OCI-LY1 (cell line): ENCODE measurements at regions not wholly inside any gene's neighbourhood (a gene's known extent, or its start where the extent isn't known, plus 50 kb on each side); places are given as distances from the start of the nearest gene placed in this dataset.

Experiments
- H2AFZ ChIP-seq: fragments of 200-600 bp; sonication (generic), shearing (Covaris generic); 2 replicates; pipeline ENCODE4 v1.6.0; 2014; ENCODE audit warnings: antibody characterized with exemption, mild to moderate bottlenecking, low read length
- H3F3A ChIP-seq: fragments of 200-600 bp; sonication (generic), shearing (Covaris generic); 2 replicates; pipeline ENCODE4 v1.6.0; 2014; ENCODE audit warnings: mild to moderate bottlenecking, antibody characterized with exemption, low read length, moderate library complexity; ENCODE audit not compliant: insufficient read depth
- H3K27ac ChIP-seq: fragments of 200-600 bp; sonication (generic); 2 replicates; pipeline ENCODE4 v1.5.1; 2014; ENCODE audit warnings: low read length, mixed run types, mild to moderate bottlenecking, low read depth; ENCODE audit not compliant: poor library complexity, severe bottlenecking
- H3K27me3 ChIP-seq: fragments of 200-600 bp; sonication (generic); 2 replicates; pipeline ENCODE4 v1.6.0; 2014; ENCODE audit warnings: antibody characterized with exemption, mild to moderate bottlenecking, low read length, moderate library complexity; ENCODE audit not compliant: insufficient read depth
- H3K36me3 ChIP-seq: fragments of 200-600 bp; sonication (generic); 2 replicates; pipeline ENCODE4 v1.6.1; 2014; ENCODE audit warnings: mild to moderate bottlenecking, antibody characterized with exemption, low read length, moderate library complexity, mixed read lengths; ENCODE audit not compliant: insufficient read depth
- H3K4me1 ChIP-seq: fragments of 200-600 bp; sonication (generic); 2 replicates; pipeline ENCODE4 v1.5.1; 2014; ENCODE audit warnings: mild to moderate bottlenecking, low read length, moderate library complexity; ENCODE audit not compliant: insufficient read depth, severe bottlenecking
- H3K4me2 ChIP-seq: fragments of 200-600 bp; sonication (generic), shearing (Covaris generic); 2 replicates; pipeline ENCODE4 v1.6.1; 2014; ENCODE audit warnings: low read length
- H3K4me3 ChIP-seq: fragments of 200-600 bp; sonication (generic); 2 replicates; pipeline ENCODE4 v1.5.1; 2014; ENCODE audit warnings: low read length, low read depth, mild to moderate bottlenecking, mixed read lengths; ENCODE audit not compliant: poor library complexity, severe bottlenecking
- H3K79me2 ChIP-seq: fragments of 200-600 bp; shearing (Covaris generic); 2 replicates; pipeline ENCODE4 v1.6.1; 2016; ENCODE audit warnings: mixed run types, low read length, mixed read lengths; ENCODE audit not compliant: insufficient read depth
- H3K9ac ChIP-seq: fragments of 200-600 bp; sonication (generic), shearing (Covaris generic); 2 replicates; pipeline ENCODE4 v1.6.1; 2014; ENCODE audit warnings: mild to moderate bottlenecking, low read length, mixed read lengths
- H3K9me2 ChIP-seq: fragments of 200-600 bp; sonication (generic), shearing (Covaris generic); 2 replicates; pipeline ENCODE4 v1.6.1; 2014; ENCODE audit warnings: low read depth, mild to moderate bottlenecking, low read length, mixed read lengths
- H3K9me3 ChIP-seq: fragments of 200-600 bp; shearing (Covaris generic); 2 replicates; pipeline ENCODE4 v1.6.1; 2014; ENCODE audit warnings: low read length, mixed read lengths
- H4K20me1 ChIP-seq: fragments of 200-600 bp; sonication (generic), shearing (Covaris generic); 2 replicates; pipeline ENCODE4 v1.6.0; 2016; ENCODE audit warnings: mild to moderate bottlenecking, low read length; ENCODE audit not compliant: insufficient read depth
- CTCF ChIP-seq: fragments of 200-600 bp; sonication (generic), shearing (Covaris generic); IDR thresholded peaks from 2 replicates; pipeline ENCODE4 v1.5.1; 2017; ENCODE audit warnings: mild to moderate bottlenecking, antibody characterized with exemption, low read length, moderate library complexity, mixed read lengths
- EZH2 ChIP-seq: fragments of 200-600 bp; sonication (generic), shearing (Covaris generic); IDR thresholded peaks from 2 replicates; pipeline ENCODE4 v1.8.0; 2017; ENCODE audit warnings: borderline replicate concordance, mixed run types, mild to moderate bottlenecking, antibody characterized with exemption, low read length, moderate library complexity, mixed read lengths

DNA sequence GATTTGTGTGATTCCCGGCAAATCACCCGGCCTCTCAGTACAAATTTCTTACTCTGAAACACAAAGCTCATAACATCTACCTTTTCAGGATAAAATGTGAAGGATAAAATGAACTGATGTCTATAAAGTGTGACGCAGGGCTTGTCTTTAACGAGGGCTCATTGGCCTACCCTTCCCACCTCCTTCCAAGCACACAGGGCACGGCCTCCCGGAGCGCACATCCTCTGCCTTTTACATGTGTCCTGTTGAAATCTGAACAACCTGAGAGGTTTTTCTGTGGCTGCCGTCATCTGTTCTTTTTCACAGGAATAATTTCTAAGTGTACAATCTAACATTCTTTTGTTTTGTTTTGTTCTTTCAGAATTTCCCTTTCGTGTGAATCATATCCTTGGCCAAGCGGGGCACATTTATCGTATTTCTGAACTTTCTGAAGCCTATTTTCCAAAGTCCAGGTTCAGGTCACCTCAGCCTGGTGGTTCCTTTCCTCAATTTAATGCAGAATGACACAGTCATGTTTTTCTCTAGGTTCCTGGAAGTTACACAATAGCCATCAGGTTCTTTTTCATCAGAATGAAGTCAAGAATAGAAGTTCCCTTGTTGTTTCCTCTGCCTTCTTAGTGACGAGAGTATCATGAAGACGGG, 53.1 kb upstream of the SPRY1 start:
- no peak overlapping the region for H3K4me3 ChIP-seq
- H4K20me1 ChIP-seq, result no peaks in the 10 kb centered on the region
- peaks cover 38% of the 10 kb centered on the region for H3K4me1 ChIP-seq
- peaks cover 60% of the 10 kb centered on the region for H3K36me3 ChIP-seq
- H2AFZ ChIP-seq, result no peak overlapping the region
- H3F3A ChIP-seq, result no peaks in the 10 kb centered on the region
- H3K79me2 ChIP-seq, result no peaks in the 10 kb centered on the region
- no peak for TF ChIP-seq CTCF
- no peak for TF ChIP-seq EZH2
- H3K4me2 ChIP-seq, result no peak overlapping the region
- no peaks in the 10 kb centered on the region; the same call in 1 of the 2 replicates for H3K9me3 ChIP-seq
- H3K27ac ChIP-seq, result no peak overlapping the region
- H3K9me2 ChIP-seq, result no peaks in the 10 kb centered on the region
- no peaks in the 10 kb centered on the region for H3K27me3 ChIP-seq
- H3K9ac ChIP-seq, result no peak overlapping the region

DNA sequence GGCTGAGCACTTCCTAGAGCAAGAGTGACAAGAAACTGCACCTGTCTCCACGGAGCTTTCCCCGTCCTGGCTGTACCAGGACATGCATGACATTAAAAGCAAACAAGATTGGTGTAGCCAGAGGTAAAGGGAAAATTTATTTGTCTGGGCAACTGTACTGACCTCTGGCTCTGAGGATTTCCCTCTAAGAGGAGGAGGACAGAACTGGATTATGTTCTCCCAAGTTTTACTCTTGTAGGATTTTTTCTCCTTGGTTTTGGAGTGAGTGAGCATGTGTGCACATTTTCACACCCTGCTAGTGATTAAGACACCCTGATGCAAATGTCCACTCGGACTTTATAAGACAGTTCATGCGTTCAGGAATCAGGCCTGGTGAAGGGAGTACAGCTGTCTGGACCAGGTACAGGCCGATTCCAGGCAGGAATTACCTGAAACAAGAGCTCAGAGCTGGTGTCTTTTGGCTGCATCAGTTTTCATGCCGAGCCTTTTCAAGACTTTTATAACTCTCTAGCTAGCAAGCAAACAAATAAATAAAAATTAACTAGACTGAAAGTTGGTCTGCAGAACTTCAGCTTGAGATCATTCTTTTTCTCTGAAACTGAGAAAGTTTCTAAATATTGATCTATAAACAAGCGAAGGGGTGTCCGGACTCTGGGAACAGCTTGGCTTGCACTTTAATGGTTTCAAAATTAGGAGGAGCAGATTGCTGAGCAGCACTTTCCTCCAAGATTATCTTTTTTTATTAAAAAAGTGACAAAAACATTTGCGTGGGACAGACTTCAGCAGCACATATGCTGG, 51.3 kb upstream of the SPRY1 start:
- Histone ChIP-seq H3K9ac (no peak overlapping the region), H3K4me3 (no peak overlapping the region), H3K36me3 (peaks cover 60% of the 10 kb centered on the region), H4K20me1 (no peaks in the 10 kb centered on the region), H3K9me3 (no peaks in the 10 kb centered on the region), H3K4me1 (peaks cover 51% of the 10 kb centered on the region), H3F3A (no peaks in the 10 kb centered on the region), H3K27me3 (no peaks in the 10 kb centered on the region), H3K9me2 (no peaks in the 10 kb centered on the region), H2AFZ (no peak overlapping the region), H3K79me2 (no peaks in the 10 kb centered on the region), H3K4me2 (peak overlapping the region; percentile 4; the same call in 1 of the 2 replicates), H3K27ac (peak overlapping the region; percentile 17)
- no peak for TF ChIP-seq CTCF
- TF ChIP-seq EZH2, result no peak

DNA sequence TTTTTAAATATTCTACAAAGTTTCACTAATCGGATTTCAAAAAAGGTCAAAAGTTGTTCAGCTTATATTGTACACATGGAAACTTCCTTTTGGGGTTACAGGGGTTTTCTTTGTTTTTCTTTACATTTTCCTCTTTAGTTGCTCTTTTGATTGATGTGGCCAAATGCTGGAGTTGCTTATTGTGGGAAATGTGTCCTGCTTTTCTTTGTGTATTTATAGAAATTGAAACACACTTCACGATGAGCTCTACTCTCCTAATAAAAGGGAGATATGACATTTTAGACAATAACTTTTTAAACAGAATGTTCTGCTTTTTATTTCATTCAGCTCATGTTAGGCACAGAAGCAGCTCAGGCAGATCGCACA, 50.7 kb upstream of the SPRY1 start:
- Histone ChIP-seq H3K4me1 (peaks cover 57% of the 10 kb centered on the region), H3K9me3 (no peaks in the 10 kb centered on the region), H3K27me3 (no peaks in the 10 kb centered on the region), H3K4me2 (no peak overlapping the region; the same call in 1 of the 2 replicates), H2AFZ (no peak overlapping the region), H3K27ac (no peak overlapping the region), H3F3A (no peaks in the 10 kb centered on the region), H3K9ac (no peak overlapping the region), H3K4me3 (no peak overlapping the region), H3K9me2 (no peaks in the 10 kb centered on the region), H4K20me1 (no peaks in the 10 kb centered on the region), H3K36me3 (peaks cover 60% of the 10 kb centered on the region), H3K79me2 (no peaks in the 10 kb centered on the region)
- TF ChIP-seq CTCF (no peak), EZH2 (no peak)
